GM21786 (cell line): ENCODE measurements at regions not wholly inside any gene's neighbourhood (a gene's known extent, or its start where the extent isn't known, plus 50 kb on each side); places are given as distances from the start of the nearest gene placed in this dataset.
A peak's percentile ranks its signal among the peaks of the same experiment; 100 is the strongest.

ENCODE experiments used
- ATAC-seq: cut with Tn5 transposase; IDR thresholded peaks from one replicate; pipeline ENCODE4 v1.9.1; 2021; ENCODE audit not compliant: unreplicated experiment

GRCh38 chr5:86971034-86971571 lies 296.6 kb upstream of the RASA1 start:
- ATAC-seq, result peak; percentile 54

GRCh38 chr5:86974955-86975354 lies 292.7 kb upstream of the RASA1 start:
- ATAC-seq, result no peak

- ATAC-seq, result no peak
Observed at GRCh38 chr5:86977190-86977589, 290.5 kb upstream of the RASA1 start.

- ATAC-seq, result no peak
Observed at GRCh38 chr5:86977808-86978207, 289.9 kb upstream of the RASA1 start.

- no peak for ATAC-seq
Observed at GRCh38 chr5:86979811-86980411, 287.8 kb upstream of the RASA1 start.

GRCh38 chr5:86981898-86982297 lies 285.8 kb upstream of the RASA1 start:
- ATAC-seq, result no peak

- ATAC-seq, result no peak
Observed at GRCh38 chr5:86983208-86983607, 284.5 kb upstream of the RASA1 start.

GRCh38 chr5:86986837-86987236 lies 280.8 kb upstream of the RASA1 start:
- no peak for ATAC-seq

GRCh38 chr5:86997516-86997915 lies 270.2 kb upstream of the RASA1 start:
- no peak for ATAC-seq

- no peak for ATAC-seq
Observed at GRCh38 chr5:86999951-87000350, 267.7 kb upstream of the RASA1 start.

GRCh38 chr5:87002485-87002884 lies 265.2 kb upstream of the RASA1 start:
- no peak for ATAC-seq

GRCh38 chr5:87004101-87004500 lies 263.6 kb upstream of the RASA1 start:
- ATAC-seq, result no peak

- ATAC-seq, result no peak
Observed at GRCh38 chr5:87007737-87008136, 259.9 kb upstream of the RASA1 start.

- no peak for ATAC-seq
Observed at GRCh38 chr5:87008751-87009560, 258.7 kb upstream of the RASA1 start.

GRCh38 chr5:87010736-87011135 lies 256.9 kb upstream of the RASA1 start:
- no peak for ATAC-seq

- no peak for ATAC-seq
Observed at GRCh38 chr5:87015901-87016300, 251.8 kb upstream of the RASA1 start.

- peak; percentile 96 for ATAC-seq
Observed at GRCh38 chr5:87020099-87020934, 247.4 kb upstream of the RASA1 start.

GRCh38 chr5:87022415-87022814 lies 245.3 kb upstream of the RASA1 start:
- no peak for ATAC-seq

GRCh38 chr5:87027570-87027969 lies 240.1 kb upstream of the RASA1 start:
- no peak for ATAC-seq

- no peak for ATAC-seq
Observed at GRCh38 chr5:87029951-87030350, 237.7 kb upstream of the RASA1 start.

- no peak for ATAC-seq
Observed at GRCh38 chr5:87030699-87031098, 237.0 kb upstream of the RASA1 start.
